ENCODE measurements at regions not wholly inside any gene's neighbourhood (a gene's known extent, or its start where the extent isn't known, plus 50 kb on each side); places are given as distances from the start of the nearest gene placed in this dataset.
A peak's percentile ranks its signal among the peaks of the same experiment; 100 is the strongest.

- TF ChIP-seq EZH2phosphoT487 (IDR thresholded peaks at IDR 0.05; ENCODE audit: borderline replicate concordance, low read depth) (no peak), CTCF (IDR thresholded peaks at IDR 0.05) (peak; percentile 55), GATA2 (CRISPR knock-in tag; IDR thresholded peaks at IDR 0.05) (no peak), TAF1 (IDR thresholded peaks at IDR 0.05; ENCODE audit: borderline replicate concordance, low read depth, low read length) (no peak), YY1 (IDR thresholded peaks at IDR 0.05; ENCODE audit: low read depth) (no peak), MXI1 (IDR thresholded peaks at IDR 0.05; ENCODE audit: low read depth, low read length) (no peak), REST (IDR thresholded peaks at IDR 0.05; ENCODE audit: low read depth, low read length) (no peak), EP300 (IDR thresholded peaks at IDR 0.05; ENCODE audit: borderline replicate concordance in 1 of 2, low read depth in 1 of 2, low read length in 1 of 2) (no peak), RCOR1 (IDR thresholded peaks at IDR 0.05; ENCODE audit: low read length) (no peak), FOXJ3 (CRISPR knock-in tag; IDR thresholded peaks at IDR 0.05) (no peak), JUND (IDR thresholded peaks at IDR 0.05) (no peak), CHD2 (IDR thresholded peaks at IDR 0.05; ENCODE audit: low read length, partially characterized antibody) (no peak)
Observed at GRCh38 chr10:120221873-120222485, 235.0 kb upstream of the PLPP4 start.
